CD14-positive monocyte (primary cell): ENCODE measurements at regions not wholly inside any gene's neighbourhood (a gene's known extent, or its start where the extent isn't known, plus 50 kb on each side); places are given as distances from the start of the nearest gene placed in this dataset.

ENCODE experiments used
- DNase-seq, 3 donors: peaks; one replicate each; pipeline ENCODE4 v3.0.0-alpha.2; 2011 to 2022
- H2AFZ ChIP-seq: 2 replicates; pipeline ENCODE4 v1.6.0; 2012; ENCODE audit warnings: mild to moderate bottlenecking, low read depth, low read length, inconsistent platforms; ENCODE audit not compliant: insufficient read depth, poor library complexity, severe bottlenecking
- H3K27ac ChIP-seq, 2 donors: 1 replicate in 1 of 2; 2 replicates in 1 of 2; pipeline ENCODE4 v1.5.1; 2012 to 2013; ENCODE audit warnings: low read length in 2 of 2, control low read depth in 1 of 2, inconsistent platforms in 1 of 2, low read depth in 1 of 2, mild to moderate bottlenecking in 1 of 2
- H3K27me3 ChIP-seq, 2 donors: one replicate each; pipeline versions ENCODE4 v1.6.0 to v1.6.1; 2011 to 2013; ENCODE audit warnings: low read length in 2 of 2; ENCODE audit not compliant: control insufficient read depth in 2 of 2, insufficient read depth in 2 of 2
- H3K36me3 ChIP-seq, 2 donors: replicated peaks in 1 of 2; 1 replicate in 1 of 2; 2 replicates in 1 of 2; pipeline versions ENCODE4 v1.5.1 to v1.6.1; 2012 to 2013; ENCODE audit warnings: low read length in 2 of 2, control low read depth in 1 of 2, inconsistent platforms in 1 of 2, mild to moderate bottlenecking in 1 of 2; ENCODE audit not compliant: insufficient read depth in 2 of 2, control insufficient read depth in 1 of 2
- H3K4me1 ChIP-seq, 2 donors: 1 replicate in 1 of 2; 2 replicates in 1 of 2; pipeline versions ENCODE4 v1.5.1 to v1.6.1; 2012 to 2013; ENCODE audit warnings: low read length in 2 of 2, control low read depth in 1 of 2, inconsistent platforms in 1 of 2, mild to moderate bottlenecking in 1 of 2, moderate library complexity in 1 of 2; ENCODE audit not compliant: insufficient read depth in 2 of 2, control insufficient read depth in 1 of 2
- H3K4me2 ChIP-seq: replicated peaks from 2 replicates; pipeline ENCODE3; 2012; ENCODE audit warnings: low read length, moderate library complexity, mild to moderate bottlenecking; ENCODE audit not compliant: poor library complexity, severe bottlenecking; ENCODE audit errors: extremely low read depth
- H3K4me3 ChIP-seq, 3 experiments: fragments of 200-600 bp in 1 of 3; sonication (generic) in 1 of 3; replicated peaks in 1 of 3; 1 replicate in 2 of 3; 2 replicates in 1 of 3; pipeline ENCODE4 v1.5.1; 2011 to 2013; ENCODE audit warnings: low read length in 3 of 3, mild to moderate bottlenecking in 3 of 3, control low read depth in 2 of 3, low read depth in 2 of 3, inconsistent platforms in 1 of 3, moderate library complexity in 1 of 3
- H3K79me2 ChIP-seq: 2 replicates; pipeline ENCODE4 v1.6.0; 2012; ENCODE audit warnings: mild to moderate bottlenecking, control low read depth, inconsistent platforms, low read length, moderate library complexity; ENCODE audit not compliant: insufficient read depth
- H3K9ac ChIP-seq: 2 replicates; pipeline ENCODE4 v1.6.0; 2017; ENCODE audit warnings: low read length, mild to moderate bottlenecking; ENCODE audit not compliant: insufficient read depth, poor library complexity, severe bottlenecking
- H3K9me3 ChIP-seq, 2 donors: replicated peaks in 1 of 2; 1 replicate in 1 of 2; 2 replicates in 1 of 2; pipeline versions ENCODE4 v1.5.1 to v1.6.1; 2012 to 2013; ENCODE audit warnings: low read length in 2 of 2, control low read depth in 1 of 2; ENCODE audit not compliant: control insufficient read depth in 1 of 2, insufficient read depth in 1 of 2
- H4K20me1 ChIP-seq: 2 replicates; pipeline ENCODE4 v1.6.0; 2012; ENCODE audit warnings: mild to moderate bottlenecking, low read length, control low read depth, moderate library complexity; ENCODE audit not compliant: insufficient read depth
- H3K27ac Mint-ChIP-seq, 7 donors: one replicate each; pipeline ENCODE4 v1.8.0; 2020; ENCODE audit warnings: mild to moderate bottlenecking in 7 of 7, mixed read lengths in 7 of 7, moderate library complexity in 6 of 7, inconsistent platforms in 2 of 7
- H3K27me3 Mint-ChIP-seq, 3 donors: one replicate each; pipeline ENCODE4 v1.8.0; 2021 to 2022; ENCODE audit warnings: low read depth in 3 of 3, mild to moderate bottlenecking in 3 of 3, mixed read lengths in 3 of 3, moderate library complexity in 3 of 3, inconsistent platforms in 1 of 3
- H3K36me3 Mint-ChIP-seq, 2 donors: one replicate each; pipeline ENCODE4 v1.8.0; 2020; ENCODE audit warnings: mixed read lengths in 2 of 2, inconsistent platforms in 1 of 2, mild to moderate bottlenecking in 1 of 2
- H3K4me1 Mint-ChIP-seq: one replicate; pipeline ENCODE4 v1.8.0; 2020; ENCODE audit warnings: mild to moderate bottlenecking, mixed read lengths
- H3K4me3 Mint-ChIP-seq, 2 donors: one replicate each; pipeline ENCODE4 v1.8.0; 2020; ENCODE audit warnings: mild to moderate bottlenecking in 2 of 2, mixed read lengths in 2 of 2, moderate library complexity in 1 of 2
- H3K9me3 Mint-ChIP-seq, 7 donors: one replicate each; pipeline ENCODE4 v1.8.0; 2020 to 2022; ENCODE audit warnings: mixed read lengths in 7 of 7, mild to moderate bottlenecking in 6 of 7, moderate library complexity in 6 of 7, inconsistent platforms in 2 of 7
- CTCF ChIP-seq: fragments of 200-600 bp; IDR thresholded peaks from one replicate; pipeline ENCODE4 v1.8.0; 2022; ENCODE audit warnings: antibody characterized with exemption, mild to moderate bottlenecking
- WGBS: methylation state at CpG from one replicate; pipeline ENCODE4 v1.1.5; 2013; ENCODE audit warnings: missing lambda C conversion rate; ENCODE audit not compliant: insufficient coverage; 5-methylcytosine and 5-hydroxymethylcytosine counted together
- intact Hi-C, 2 donors: fragments of 100-400 bp; cut with micrococcal nuclease; formaldehyde crosslinking; loops; one replicate each; pipeline versions ENCODE4 v1.15.0 to v1.15.1; 2023

GRCh38 chr7:13416071-13416470 lies 573.4 kb downstream of the ETV1 start:
- DNase-seq, result no peak
- Mint-ChIP-seq H3K27ac (no peak overlapping the region), H3K4me1 (no peaks in the 10 kb centered on the region), H3K36me3 (no peaks in the 10 kb centered on the region), H3K4me3 (no peak overlapping the region), H3K9me3 (peaks cover 0 to 9% (median 3%) of the 10 kb centered on the region in 7 donors), H3K27me3 (no peaks in the 10 kb centered on the region)
- intact Hi-C loops, result no loop called here
- Histone ChIP-seq H3K4me2 (no peak overlapping the region), H3K9ac (no peak overlapping the region), H2AFZ (no peak overlapping the region), H3K79me2 (no peaks in the 10 kb centered on the region), H3K27ac (no peak overlapping the region), H4K20me1 (no peaks in the 10 kb centered on the region), H3K4me1 (no peaks in the 10 kb centered on the region), H3K9me3 (peaks cover 0 to 5% of the 10 kb centered on the region in 2 donors), H3K36me3 (no peaks in the 10 kb centered on the region), H3K27me3 (no peaks in the 10 kb centered on the region), H3K4me3 (no peak overlapping the region)
- TF ChIP-seq CTCF, result no peak
- WGBS, result no CpG with 5 or more reads among the region's 2 CpGs

GRCh38 chr7:13416544-13416943 lies 572.9 kb downstream of the ETV1 start:
- Histone ChIP-seq H3K27me3 (no peaks in the 10 kb centered on the region), H3K4me2 (no peak overlapping the region), H3K4me3 (no peak overlapping the region), H3K9me3 (peaks cover 2 to 5% of the 10 kb centered on the region in 2 donors), H3K9ac (no peak overlapping the region), H3K4me1 (no peaks in the 10 kb centered on the region), H3K79me2 (no peaks in the 10 kb centered on the region), H4K20me1 (no peaks in the 10 kb centered on the region), H3K36me3 (no peaks in the 10 kb centered on the region), H2AFZ (no peak overlapping the region), H3K27ac (no peak overlapping the region)
- H3K27ac Mint-ChIP-seq, result no peak overlapping the region
- DNase-seq, result no peak
- intact Hi-C loops, result no loop called here
- no CpG with 5 or more reads among the region's 1 CpG for WGBS
- H3K36me3 Mint-ChIP-seq, result no peaks in the 10 kb centered on the region
- H3K4me1 Mint-ChIP-seq, result no peaks in the 10 kb centered on the region
- H3K27me3 Mint-ChIP-seq, result no peaks in the 10 kb centered on the region
- H3K4me3 Mint-ChIP-seq, result no peak overlapping the region
- no peak for TF ChIP-seq CTCF
- H3K9me3 Mint-ChIP-seq, result peaks cover 0 to 13% (median 3%) of the 10 kb centered on the region in 7 donors
